SK-N-SH (cell line): ENCODE measurements at regions not wholly inside any gene's neighbourhood (a gene's known extent, or its start where the extent isn't known, plus 50 kb on each side); places are given as distances from the start of the nearest gene placed in this dataset.

Source experiments
- CTCF ChIA-PET: fragments of 300-600, 350-600 bp; formaldehyde crosslinking; extraction: SDS; loops from one replicate; lab custom pipeline; 2021; lab: Yijun Ruan, JAX
- POLR2A ChIA-PET: fragments of 350-600 bp; sonication (Branson Sonifier 250); formaldehyde crosslinking; extraction: SDS; loops from one replicate; lab custom pipeline; 2020; ENCODE audit warnings: antibody characterized with exemption, inconsistent platforms; lab: Yijun Ruan, JAX
- DNase-seq: peaks from one replicate; pipeline ENCODE4 v3.0.0; 2012
- H2AFZ ChIP-seq: fragments of 200-600 bp; sonication (generic); 2 replicates; pipeline ENCODE4 v1.8.1; 2016; ENCODE audit warnings: antibody characterized with exemption, mild to moderate bottlenecking, low read depth
- H3F3A ChIP-seq: fragments of 200-600 bp; sonication (generic); replicated peaks from 2 replicates; pipeline ENCODE3; 2016; ENCODE audit warnings: antibody characterized with exemption, mild to moderate bottlenecking; ENCODE audit not compliant: insufficient read depth
- H3K27ac ChIP-seq, 2 experiments: fragments of 200-500 bp in 1 of 2; fragments of 200-600 bp in 1 of 2; sonication (Bioruptor generic) in 1 of 2; sonication (generic), shearing (Covaris generic) in 1 of 2; 2 replicates each; pipeline versions ENCODE4 v1.5.1 to v1.6.1; 2014 to 2016; ENCODE audit warnings: low read depth in 2 of 2, inconsistent platforms in 1 of 2, low read length in 1 of 2, mild to moderate bottlenecking in 1 of 2, mixed read lengths in 1 of 2
- H3K27me3 ChIP-seq: fragments of 200-600 bp; sonication (generic), shearing (Covaris generic); 2 replicates; pipeline ENCODE4 v1.6.1; 2016; ENCODE audit warnings: mixed run types; ENCODE audit not compliant: insufficient read depth
- H3K36me3 ChIP-seq, 2 experiments: fragments of 200-500 bp in 1 of 2; fragments of 200-600 bp in 1 of 2; sonication (Bioruptor generic) in 1 of 2; sonication (generic) in 1 of 2; replicated peaks in 1 of 2; 2 replicates each; pipeline versions ENCODE3 to v1.5.1; 2014 to 2016; ENCODE audit warnings: low read length in 1 of 2, mild to moderate bottlenecking in 1 of 2; ENCODE audit not compliant: insufficient read depth in 2 of 2, control insufficient read depth in 1 of 2
- H3K4me1 ChIP-seq, 2 experiments: fragments of 200-500 bp in 1 of 2; fragments of 200-600 bp in 1 of 2; sonication (Bioruptor generic) in 1 of 2; sonication (generic), shearing (Covaris generic) in 1 of 2; 2 replicates each; pipeline versions ENCODE4 v1.5.1 to v1.6.1; 2014 to 2016; ENCODE audit warnings: low read depth in 1 of 2, low read length in 1 of 2, mixed run types in 1 of 2; ENCODE audit not compliant: insufficient read depth in 2 of 2, control insufficient read depth in 1 of 2
- H3K4me2 ChIP-seq: fragments of 200-600 bp; sonication (generic), shearing (Covaris generic); 2 replicates; pipeline ENCODE4 v1.6.1; 2017; ENCODE audit warnings: mixed run types
- H3K4me3 ChIP-seq, 2 experiments: fragments of 200-500 bp in 1 of 2; fragments of 200-600 bp in 1 of 2; sonication (Bioruptor generic) in 1 of 2; sonication (generic), shearing (Covaris generic) in 1 of 2; 2 replicates each; pipeline versions ENCODE4 v1.5.1 to v1.8.1; 2014 to 2016; ENCODE audit warnings: low read depth in 2 of 2, inconsistent platforms in 1 of 2, low read length in 1 of 2, mild to moderate bottlenecking in 1 of 2, mixed read lengths in 1 of 2, moderate library complexity in 1 of 2
- H3K79me2 ChIP-seq: fragments of 200-600 bp; sonication (generic); 2 replicates; pipeline ENCODE4 v1.8.1; 2017; ENCODE audit warnings: mild to moderate bottlenecking; ENCODE audit not compliant: insufficient read depth
- H3K9ac ChIP-seq: fragments of 200-600 bp; sonication (generic); 2 replicates; pipeline ENCODE4 v1.6.1; 2017; ENCODE audit warnings: mixed run types
- H3K9me2 ChIP-seq: fragments of 200-600 bp; sonication (generic); 2 replicates; pipeline ENCODE4 v1.6.1; 2017; ENCODE audit warnings: mixed run types
- H3K9me3 ChIP-seq: fragments of 200-600 bp; sonication (generic); 2 replicates; pipeline ENCODE4 v1.6.1; 2017; ENCODE audit warnings: mixed run types, mild to moderate bottlenecking, moderate library complexity
- H4K20me1 ChIP-seq: fragments of 200-600 bp; sonication (generic); 2 replicates; pipeline ENCODE4 v1.6.1; 2017; ENCODE audit warnings: mild to moderate bottlenecking, mixed run types; ENCODE audit not compliant: insufficient read depth
- CHD2 ChIP-seq: fragments of 150-350 bp; IDR thresholded peaks from 2 replicates; pipeline ENCODE4 v1.6.1; 2018; ENCODE audit warnings: low read length; ENCODE audit not compliant: partially characterized antibody
- ELF1 ChIP-seq: IDR thresholded peaks from 2 replicates; pipeline ENCODE4 v1.4.0; 2012
- EP300 ChIP-seq, 2 experiments: IDR thresholded peaks; 2 replicates each; pipeline versions ENCODE4 v1.4.0 to v1.6.1; 2012; ENCODE audit warnings: borderline replicate concordance in 1 of 2, low read depth in 1 of 2, low read length in 1 of 2
- EZH2phosphoT487 ChIP-seq: fragments of 200-600 bp; sonication (generic); IDR thresholded peaks from 2 replicates; pipeline ENCODE4 v1.6.1; 2017; ENCODE audit warnings: low read depth, mixed run types, mild to moderate bottlenecking, antibody characterized with exemption, moderate library complexity, borderline replicate concordance
- FOSL2 ChIP-seq: IDR thresholded peaks from 2 replicates; pipeline ENCODE4 v1.4.0; 2012; ENCODE audit warnings: low read depth, mild to moderate bottlenecking, moderate library complexity, borderline replicate concordance
- FOXJ3 ChIP-seq: sonication (generic); formaldehyde crosslinking; IDR thresholded peaks from 2 replicates; pipeline ENCODE4 v1.5.1; 2020; ENCODE audit warnings: mild to moderate bottlenecking, missing genetic modification reagents
- GABPA ChIP-seq: IDR thresholded peaks from 2 replicates; pipeline ENCODE4 v1.4.0; 2012; ENCODE audit warnings: low read depth, mild to moderate bottlenecking
- GATA2 ChIP-seq: sonication (generic); formaldehyde crosslinking; IDR thresholded peaks from 2 replicates; pipeline ENCODE4 v1.5.0; 2020; ENCODE audit warnings: mild to moderate bottlenecking, missing genetic modification reagents
- MXI1 ChIP-seq: IDR thresholded peaks from 2 replicates; pipeline ENCODE4 v1.6.1; 2012; ENCODE audit warnings: mild to moderate bottlenecking, low read depth, low read length, improper control_type of control experiment
- NFIC ChIP-seq: IDR thresholded peaks from 2 replicates; pipeline ENCODE4 v1.4.0; 2012; ENCODE audit warnings: borderline replicate concordance
- NRF1 ChIP-seq: IDR thresholded peaks from 2 replicates; pipeline ENCODE4 v1.6.1; 2012; ENCODE audit warnings: low read depth, mild to moderate bottlenecking, low read length
- POLR2AphosphoS5 ChIP-seq: IDR thresholded peaks from 2 replicates; pipeline ENCODE4 v1.6.1; 2012; ENCODE audit warnings: low read depth, low read length
- RAD21 ChIP-seq: IDR thresholded peaks from 2 replicates; pipeline ENCODE4 v1.6.1; 2012; ENCODE audit warnings: mild to moderate bottlenecking, low read length
- RCOR1 ChIP-seq: fragments of 150-350 bp; IDR thresholded peaks from 2 replicates; pipeline ENCODE4 v1.6.1; 2017; ENCODE audit warnings: antibody characterized with exemption, low read length
- RXRA ChIP-seq: IDR thresholded peaks from 2 replicates; pipeline ENCODE4 v1.4.0; 2012; ENCODE audit warnings: low read depth, mild to moderate bottlenecking, borderline replicate concordance
- SIN3A ChIP-seq: IDR thresholded peaks from 2 replicates; pipeline ENCODE4 v1.6.1; 2012; ENCODE audit warnings: low read depth, mild to moderate bottlenecking, low read length, moderate library complexity, borderline replicate concordance
- SMC3 ChIP-seq: IDR thresholded peaks from 2 replicates; pipeline ENCODE4 v1.6.1; 2012; ENCODE audit warnings: low read depth, low read length, improper control_type of control experiment
- TAF1 ChIP-seq: IDR thresholded peaks from 2 replicates; pipeline ENCODE4 v1.6.1; 2012; ENCODE audit warnings: low read depth, mild to moderate bottlenecking, low read length, moderate library complexity, borderline replicate concordance
- TEAD4 ChIP-seq: IDR thresholded peaks from 2 replicates; pipeline ENCODE4 v1.4.0; 2012; ENCODE audit warnings: mild to moderate bottlenecking, borderline replicate concordance; ENCODE audit not compliant: insufficient read depth
- WGBS: methylation state at CpG from one replicate; pipeline ENCODE4 v1.1.6; 2017; ENCODE audit warnings: low lambda C conversion rate; 5-methylcytosine and 5-hydroxymethylcytosine counted together
- TF ChIP-seq, protein P1 (sequence below): fragments of 150-350 bp; IDR thresholded peaks from 2 replicates; pipeline ENCODE4 v1.6.1; 2017; ENCODE audit warnings: antibody characterized with exemption, low read length, low read depth, borderline replicate concordance
- TF ChIP-seq, protein P2 (sequence below): IDR thresholded peaks from 2 replicates; pipeline ENCODE4 v1.4.0; 2012; ENCODE audit warnings: low read depth, borderline replicate concordance
- TF ChIP-seq, protein P3 (sequence below): IDR thresholded peaks from 2 replicates; pipeline ENCODE4; 2012
- TF ChIP-seq, protein P4 (sequence below): fragments of 150-350 bp; IDR thresholded peaks from 2 replicates; pipeline ENCODE4 v1.6.1; 2016; ENCODE audit warnings: mild to moderate bottlenecking, low read depth, low read length
- TF ChIP-seq, protein P5 (sequence below): IDR thresholded peaks from 2 replicates; pipeline ENCODE4 v1.4.0; 2012; ENCODE audit warnings: low read depth, borderline replicate concordance
- TF ChIP-seq, protein P6 (sequence below): IDR thresholded peaks from 2 replicates; pipeline ENCODE4 v1.6.1; 2012; ENCODE audit warnings: mild to moderate bottlenecking, low read depth, low read length, moderate library complexity

DNA sequence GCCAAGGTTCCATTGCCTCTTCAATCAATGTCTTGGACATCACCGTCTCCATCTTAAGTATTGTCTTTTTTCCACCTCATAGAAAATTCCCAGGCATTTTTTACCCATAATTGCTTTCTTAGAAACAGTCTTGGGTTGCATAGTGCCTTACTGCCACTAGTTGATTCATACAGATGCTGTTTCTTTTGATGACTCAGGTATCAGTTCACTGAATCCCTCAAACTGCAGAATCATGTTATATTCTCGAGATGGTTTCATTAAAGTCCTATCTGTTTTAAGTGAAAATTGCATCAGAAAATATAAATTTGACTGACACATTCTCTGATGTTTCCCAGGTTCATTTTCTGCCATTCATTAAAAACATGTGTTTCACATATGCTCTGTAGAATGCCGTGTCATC is 1489.1 kb downstream of the BRINP3 start:
- WGBS, result 51% methylated on average over 3 of the region's 3 CpGs
- H3K79me2 ChIP-seq, result no peaks in the 10 kb centered on the region
- POLR2A ChIA-PET, result no interaction called here
- no peaks in the 10 kb centered on the region for H4K20me1 ChIP-seq
- H3K9me2 ChIP-seq, result no peaks in the 10 kb centered on the region
- H3K9me3 ChIP-seq, result no peaks in the 10 kb centered on the region
- H3K27ac ChIP-seq, result no peak overlapping the region
- no peak overlapping the region for H3K4me3 ChIP-seq
- CTCF ChIA-PET, result no interaction called here
- H3K9ac ChIP-seq, result no peak overlapping the region
- H2AFZ ChIP-seq, result no peak overlapping the region
- H3K36me3 ChIP-seq, result no peaks in the 10 kb centered on the region
- H3K27me3 ChIP-seq, result no peaks in the 10 kb centered on the region
- no peaks in the 10 kb centered on the region; a peak in 2 of 4 replicates for H3K4me1 ChIP-seq
- no peak overlapping the region for H3K4me2 ChIP-seq
- H3F3A ChIP-seq, result no peaks in the 10 kb centered on the region
- no peak for DNase-seq
- TF ChIP-seq SIN3A, result no peak
- TF ChIP-seq, protein P1, sequence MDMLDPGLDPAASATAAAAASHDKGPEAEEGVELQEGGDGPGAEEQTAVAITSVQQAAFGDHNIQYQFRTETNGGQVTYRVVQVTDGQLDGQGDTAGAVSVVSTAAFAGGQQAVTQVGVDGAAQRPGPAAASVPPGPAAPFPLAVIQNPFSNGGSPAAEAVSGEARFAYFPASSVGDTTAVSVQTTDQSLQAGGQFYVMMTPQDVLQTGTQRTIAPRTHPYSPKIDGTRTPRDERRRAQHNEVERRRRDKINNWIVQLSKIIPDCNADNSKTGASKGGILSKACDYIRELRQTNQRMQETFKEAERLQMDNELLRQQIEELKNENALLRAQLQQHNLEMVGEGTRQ, result no peak
- TF ChIP-seq, protein P2, sequence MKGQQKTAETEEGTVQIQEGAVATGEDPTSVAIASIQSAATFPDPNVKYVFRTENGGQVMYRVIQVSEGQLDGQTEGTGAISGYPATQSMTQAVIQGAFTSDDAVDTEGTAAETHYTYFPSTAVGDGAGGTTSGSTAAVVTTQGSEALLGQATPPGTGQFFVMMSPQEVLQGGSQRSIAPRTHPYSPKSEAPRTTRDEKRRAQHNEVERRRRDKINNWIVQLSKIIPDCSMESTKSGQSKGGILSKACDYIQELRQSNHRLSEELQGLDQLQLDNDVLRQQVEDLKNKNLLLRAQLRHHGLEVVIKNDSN, result no peak
- TF ChIP-seq ELF1, result no peak
- no peak for TF ChIP-seq RAD21
- TF ChIP-seq RCOR1, result no peak
- no peak for TF ChIP-seq GABPA
- TF ChIP-seq GATA2 (CRISPR knock-in tag), result peak; percentile 38; the same call in 1 of the 2 replicates
- TF ChIP-seq FOSL2, result no peak
- TF ChIP-seq RXRA, result no peak
- TF ChIP-seq, protein P3, sequence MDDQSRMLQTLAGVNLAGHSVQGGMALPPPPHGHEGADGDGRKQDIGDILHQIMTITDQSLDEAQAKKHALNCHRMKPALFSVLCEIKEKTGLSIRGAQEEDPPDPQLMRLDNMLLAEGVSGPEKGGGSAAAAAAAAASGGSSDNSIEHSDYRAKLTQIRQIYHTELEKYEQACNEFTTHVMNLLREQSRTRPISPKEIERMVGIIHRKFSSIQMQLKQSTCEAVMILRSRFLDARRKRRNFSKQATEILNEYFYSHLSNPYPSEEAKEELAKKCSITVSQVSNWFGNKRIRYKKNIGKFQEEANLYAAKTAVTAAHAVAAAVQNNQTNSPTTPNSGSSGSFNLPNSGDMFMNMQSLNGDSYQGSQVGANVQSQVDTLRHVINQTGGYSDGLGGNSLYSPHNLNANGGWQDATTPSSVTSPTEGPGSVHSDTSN, result no peak
- no peak for TF ChIP-seq POLR2AphosphoS5
- peak in 1 of 2 experiments; percentile 27; a peak in 1 of 4 replicates for TF ChIP-seq EP300 (IDR thresholded peaks at IDR 0.05; ENCODE audit: borderline replicate concordance in 1 of 2, low read depth in 1 of 2, low read length in 1 of 2)
- TF ChIP-seq NRF1, result no peak
- TF ChIP-seq MXI1, result no peak
- TF ChIP-seq TAF1, result no peak
- TF ChIP-seq EZH2phosphoT487, result no peak
- no peak for TF ChIP-seq CHD2
- no peak for TF ChIP-seq NFIC
- no peak for TF ChIP-seq TEAD4
- TF ChIP-seq SMC3, result no peak
- no peak for TF ChIP-seq FOXJ3 (CRISPR knock-in tag)
- TF ChIP-seq, protein P4, sequence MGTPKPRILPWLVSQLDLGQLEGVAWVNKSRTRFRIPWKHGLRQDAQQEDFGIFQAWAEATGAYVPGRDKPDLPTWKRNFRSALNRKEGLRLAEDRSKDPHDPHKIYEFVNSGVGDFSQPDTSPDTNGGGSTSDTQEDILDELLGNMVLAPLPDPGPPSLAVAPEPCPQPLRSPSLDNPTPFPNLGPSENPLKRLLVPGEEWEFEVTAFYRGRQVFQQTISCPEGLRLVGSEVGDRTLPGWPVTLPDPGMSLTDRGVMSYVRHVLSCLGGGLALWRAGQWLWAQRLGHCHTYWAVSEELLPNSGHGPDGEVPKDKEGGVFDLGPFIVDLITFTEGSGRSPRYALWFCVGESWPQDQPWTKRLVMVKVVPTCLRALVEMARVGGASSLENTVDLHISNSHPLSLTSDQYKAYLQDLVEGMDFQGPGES, result no peak
- TF ChIP-seq, protein P5, sequence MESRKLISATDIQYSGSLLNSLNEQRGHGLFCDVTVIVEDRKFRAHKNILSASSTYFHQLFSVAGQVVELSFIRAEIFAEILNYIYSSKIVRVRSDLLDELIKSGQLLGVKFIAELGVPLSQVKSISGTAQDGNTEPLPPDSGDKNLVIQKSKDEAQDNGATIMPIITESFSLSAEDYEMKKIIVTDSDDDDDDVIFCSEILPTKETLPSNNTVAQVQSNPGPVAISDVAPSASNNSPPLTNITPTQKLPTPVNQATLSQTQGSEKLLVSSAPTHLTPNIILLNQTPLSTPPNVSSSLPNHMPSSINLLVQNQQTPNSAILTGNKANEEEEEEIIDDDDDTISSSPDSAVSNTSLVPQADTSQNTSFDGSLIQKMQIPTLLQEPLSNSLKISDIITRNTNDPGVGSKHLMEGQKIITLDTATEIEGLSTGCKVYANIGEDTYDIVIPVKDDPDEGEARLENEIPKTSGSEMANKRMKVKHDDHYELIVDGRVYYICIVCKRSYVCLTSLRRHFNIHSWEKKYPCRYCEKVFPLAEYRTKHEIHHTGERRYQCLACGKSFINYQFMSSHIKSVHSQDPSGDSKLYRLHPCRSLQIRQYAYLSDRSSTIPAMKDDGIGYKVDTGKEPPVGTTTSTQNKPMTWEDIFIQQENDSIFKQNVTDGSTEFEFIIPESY, result no peak
- TF ChIP-seq, protein P6, sequence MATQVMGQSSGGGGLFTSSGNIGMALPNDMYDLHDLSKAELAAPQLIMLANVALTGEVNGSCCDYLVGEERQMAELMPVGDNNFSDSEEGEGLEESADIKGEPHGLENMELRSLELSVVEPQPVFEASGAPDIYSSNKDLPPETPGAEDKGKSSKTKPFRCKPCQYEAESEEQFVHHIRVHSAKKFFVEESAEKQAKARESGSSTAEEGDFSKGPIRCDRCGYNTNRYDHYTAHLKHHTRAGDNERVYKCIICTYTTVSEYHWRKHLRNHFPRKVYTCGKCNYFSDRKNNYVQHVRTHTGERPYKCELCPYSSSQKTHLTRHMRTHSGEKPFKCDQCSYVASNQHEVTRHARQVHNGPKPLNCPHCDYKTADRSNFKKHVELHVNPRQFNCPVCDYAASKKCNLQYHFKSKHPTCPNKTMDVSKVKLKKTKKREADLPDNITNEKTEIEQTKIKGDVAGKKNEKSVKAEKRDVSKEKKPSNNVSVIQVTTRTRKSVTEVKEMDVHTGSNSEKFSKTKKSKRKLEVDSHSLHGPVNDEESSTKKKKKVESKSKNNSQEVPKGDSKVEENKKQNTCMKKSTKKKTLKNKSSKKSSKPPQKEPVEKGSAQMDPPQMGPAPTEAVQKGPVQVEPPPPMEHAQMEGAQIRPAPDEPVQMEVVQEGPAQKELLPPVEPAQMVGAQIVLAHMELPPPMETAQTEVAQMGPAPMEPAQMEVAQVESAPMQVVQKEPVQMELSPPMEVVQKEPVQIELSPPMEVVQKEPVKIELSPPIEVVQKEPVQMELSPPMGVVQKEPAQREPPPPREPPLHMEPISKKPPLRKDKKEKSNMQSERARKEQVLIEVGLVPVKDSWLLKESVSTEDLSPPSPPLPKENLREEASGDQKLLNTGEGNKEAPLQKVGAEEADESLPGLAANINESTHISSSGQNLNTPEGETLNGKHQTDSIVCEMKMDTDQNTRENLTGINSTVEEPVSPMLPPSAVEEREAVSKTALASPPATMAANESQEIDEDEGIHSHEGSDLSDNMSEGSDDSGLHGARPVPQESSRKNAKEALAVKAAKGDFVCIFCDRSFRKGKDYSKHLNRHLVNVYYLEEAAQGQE, result no peak
